HCT116 (cell line): ENCODE measurements at regions not wholly inside any gene's neighbourhood (a gene's known extent, or its start where the extent isn't known, plus 50 kb on each side); places are given as distances from the start of the nearest gene placed in this dataset.

ENCODE experiments used
- ATAC-seq: fragments of 200-7000 bp; cut with Tn5 transposase; 2 replicates; pipeline ENCODE4 v1.9.1; 2020; ENCODE audit warnings: mild to moderate bottlenecking, moderate library complexity
- BruUV-seq: library from RNA; stranded (reverse); fragments of 400-500 nt; replicated peaks from 2 replicates; lab custom pipeline; 2021; lab: Mats Ljungman, UMichigan
- CTCF ChIA-PET: fragments of 300-600 bp; sonication (Branson Sonifier 250); formaldehyde crosslinking; loops from one replicate; lab custom pipeline; 2021; ENCODE audit warnings: antibody characterized with exemption; lab: Charles Lee
- POLR2A ChIA-PET: fragments of 300-600, 350-600 bp; sonication (Branson Sonifier 250); formaldehyde crosslinking; loops from one replicate; lab custom pipeline; 2021; ENCODE audit warnings: antibody characterized with exemption; lab: Charles Lee
- RAD21 ChIA-PET, 2 experiments: fragments of 300-600 bp; sonication (Branson Sonifier 250); formaldehyde crosslinking; loops; one replicate each; lab custom pipeline; 2023; ENCODE audit warnings: low total read pairs in 2 of 2; ENCODE audit not compliant: uncharacterized antibody in 2 of 2, unreplicated experiment in 2 of 2, low non-redundant PET in 1 of 2; lab: Charles Lee
- DNase-seq: peaks from one replicate; pipeline ENCODE4 v3.0.0-alpha.2; 2010; ENCODE audit warnings: low read depth, low spot score
- H2AFZ ChIP-seq: fragments of 200-600 bp; shearing (Covaris generic), sonication (generic); 2 replicates; pipeline ENCODE4 v1.6.1; 2017; ENCODE audit warnings: low read depth, mixed run types, mixed read lengths, antibody characterized with exemption, low read length; ENCODE audit not compliant: poor library complexity, severe bottlenecking
- H3K27ac ChIP-seq: 2 replicates; pipeline ENCODE4 v1.5.1; 2012; ENCODE audit warnings: low read depth, low read length
- H3K27me3 ChIP-seq: fragments of 200-600 bp; sonication (generic); 2 replicates; pipeline ENCODE4 v1.6.1; 2016; ENCODE audit warnings: mixed run types, low read length, mixed read lengths; ENCODE audit not compliant: insufficient read depth
- H3K36me3 ChIP-seq, 2 experiments: fragments of 200-500 bp in 1 of 2; fragments of 200-600 bp in 1 of 2; sonication (Bioruptor generic) in 1 of 2; sonication (generic) in 1 of 2; 2 replicates each; pipeline versions ENCODE4 v1.5.1 to v1.6.1; 2014 to 2016; ENCODE audit warnings: low read length in 2 of 2, inconsistent platforms in 1 of 2, mixed read lengths in 1 of 2, mixed run types in 1 of 2; ENCODE audit not compliant: insufficient read depth in 2 of 2, control insufficient read depth in 1 of 2
- H3K4me1 ChIP-seq, 2 experiments: fragments of 200-600 bp in 1 of 2; sonication (generic) in 1 of 2; 2 replicates each; pipeline versions ENCODE4 v1.5.1 to v1.6.1; 2012 to 2017; ENCODE audit warnings: low read length in 2 of 2, inconsistent platforms in 1 of 2, mild to moderate bottlenecking in 1 of 2, mixed read lengths in 1 of 2, mixed run types in 1 of 2, moderate library complexity in 1 of 2; ENCODE audit not compliant: insufficient read depth in 2 of 2, control insufficient read depth in 1 of 2
- H3K4me2 ChIP-seq: fragments of 200-600 bp; sonication (generic); 2 replicates; pipeline ENCODE4 v1.6.1; 2017; ENCODE audit warnings: mixed run types, low read length, mixed read lengths
- H3K4me3 ChIP-seq, 2 experiments: fragments of 200-600 bp in 1 of 2; sonication (generic) in 1 of 2; replicated peaks in 1 of 2; 2 replicates each; pipeline ENCODE4 v1.5.1; 2011 to 2016; ENCODE audit warnings: low read length in 2 of 2, control low read depth in 1 of 2, low read depth in 1 of 2, mild to moderate bottlenecking in 1 of 2, mixed read lengths in 1 of 2, mixed run types in 1 of 2
- H3K79me2 ChIP-seq: fragments of 200-600 bp; sonication (generic); 2 replicates; pipeline ENCODE4 v1.6.1; 2017; ENCODE audit warnings: mild to moderate bottlenecking, mixed run types, low read length, moderate library complexity, mixed read lengths; ENCODE audit not compliant: insufficient read depth
- H3K9ac ChIP-seq: fragments of 200-600 bp; sonication (generic); 2 replicates; pipeline ENCODE4 v1.6.1; 2016; ENCODE audit warnings: low read length, mixed read lengths
- H3K9me2 ChIP-seq: fragments of 200-600 bp; sonication (generic), shearing (Covaris generic); 2 replicates; pipeline ENCODE4 v1.6.1; 2017; ENCODE audit warnings: mixed run types, mild to moderate bottlenecking, moderate library complexity; ENCODE audit not compliant: insufficient read depth
- H3K9me3 ChIP-seq, 2 experiments: fragments of 200-500 bp in 1 of 2; fragments of 200-600 bp in 1 of 2; sonication (Bioruptor generic) in 1 of 2; sonication (generic) in 1 of 2; 2 replicates each; pipeline ENCODE4 v1.6.1; 2014 to 2017; ENCODE audit warnings: low read length in 2 of 2, mixed read lengths in 2 of 2, inconsistent platforms in 1 of 2, low read depth in 1 of 2, mild to moderate bottlenecking in 1 of 2, mixed run types in 1 of 2, moderate library complexity in 1 of 2; ENCODE audit not compliant: control insufficient read depth in 1 of 2, insufficient read depth in 1 of 2
- H4K20me1 ChIP-seq: fragments of 200-600 bp; sonication (generic), shearing (Covaris generic); 2 replicates; pipeline ENCODE4 v1.6.1; 2017; ENCODE audit warnings: mixed run types, mild to moderate bottlenecking, moderate library complexity; ENCODE audit not compliant: insufficient read depth
- CBX3 ChIP-seq: IDR thresholded peaks from 2 replicates; pipeline ENCODE4 v1.6.1; 2012; ENCODE audit warnings: low read depth
- EZH2 ChIP-seq: fragments of 200-600 bp; sonication (generic); IDR thresholded peaks from 2 replicates; pipeline ENCODE4 v1.6.1; 2017; ENCODE audit warnings: antibody characterized with exemption, mixed run types
- EZH2phosphoT487 ChIP-seq: fragments of 200-600 bp; IDR thresholded peaks from 2 replicates; pipeline ENCODE4 v1.6.1; 2018; ENCODE audit warnings: antibody characterized with exemption, borderline replicate concordance
- FOSL1 ChIP-seq: IDR thresholded peaks from 2 replicates; pipeline ENCODE4 v1.6.1; 2012; ENCODE audit warnings: low read depth
- RAD21 ChIP-seq: IDR thresholded peaks from 2 replicates; pipeline ENCODE4 v1.6.1; 2012; ENCODE audit warnings: low read depth, mild to moderate bottlenecking
- YY1 ChIP-seq: IDR thresholded peaks from 2 replicates; pipeline ENCODE4 v1.6.1; 2011; ENCODE audit warnings: low read length, low read depth, moderate library complexity, mild to moderate bottlenecking; ENCODE audit not compliant: insufficient replicate concordance; ENCODE audit errors: extremely low read depth
- ZFX ChIP-seq: fragments of 450-650 bp; IDR thresholded peaks from 2 replicates; pipeline ENCODE4 v1.6.1; 2017
- ZNF274 ChIP-seq: fragments of 200-500 bp; sonication (Bioruptor generic); IDR thresholded peaks from 2 replicates; pipeline ENCODE4 v1.6.1; 2014; ENCODE audit warnings: mild to moderate bottlenecking, low read depth, low read length, inconsistent platforms
- intact Hi-C: fragments of 100-400 bp; cut with micrococcal nuclease; formaldehyde crosslinking; loops from 2 replicates; pipeline ENCODE4 v1.10.0; 2022
- TF ChIP-seq, protein P1 (sequence below): IDR thresholded peaks from 2 replicates; pipeline ENCODE4 v1.6.1; 2011; ENCODE audit warnings: mild to moderate bottlenecking, low read length, moderate library complexity; ENCODE audit not compliant: insufficient replicate concordance; ENCODE audit errors: extremely low read depth
- TF ChIP-seq, protein P2 (sequence below), 3 experiments: fragments of 200-600 bp in 1 of 3; sonication (generic) in 1 of 3; IDR thresholded peaks in 2 of 3; conservative IDR thresholded peaks in 1 of 3; 2 replicates each; pipeline ENCODE4 v1.5.1; 2012 to 2017; ENCODE audit warnings: low read depth in 2 of 3, low read length in 2 of 3, antibody characterized with exemption in 1 of 3, borderline replicate concordance in 1 of 3, control low read depth in 1 of 3, mild to moderate bottlenecking in 1 of 3, mixed read lengths in 1 of 3, mixed run types in 1 of 3, moderate library complexity in 1 of 3; ENCODE audit not compliant: insufficient read depth in 1 of 3
- TF ChIP-seq, protein P3 (sequence below): IDR thresholded peaks from 2 replicates; pipeline ENCODE4 v1.6.1; 2012

DNA sequence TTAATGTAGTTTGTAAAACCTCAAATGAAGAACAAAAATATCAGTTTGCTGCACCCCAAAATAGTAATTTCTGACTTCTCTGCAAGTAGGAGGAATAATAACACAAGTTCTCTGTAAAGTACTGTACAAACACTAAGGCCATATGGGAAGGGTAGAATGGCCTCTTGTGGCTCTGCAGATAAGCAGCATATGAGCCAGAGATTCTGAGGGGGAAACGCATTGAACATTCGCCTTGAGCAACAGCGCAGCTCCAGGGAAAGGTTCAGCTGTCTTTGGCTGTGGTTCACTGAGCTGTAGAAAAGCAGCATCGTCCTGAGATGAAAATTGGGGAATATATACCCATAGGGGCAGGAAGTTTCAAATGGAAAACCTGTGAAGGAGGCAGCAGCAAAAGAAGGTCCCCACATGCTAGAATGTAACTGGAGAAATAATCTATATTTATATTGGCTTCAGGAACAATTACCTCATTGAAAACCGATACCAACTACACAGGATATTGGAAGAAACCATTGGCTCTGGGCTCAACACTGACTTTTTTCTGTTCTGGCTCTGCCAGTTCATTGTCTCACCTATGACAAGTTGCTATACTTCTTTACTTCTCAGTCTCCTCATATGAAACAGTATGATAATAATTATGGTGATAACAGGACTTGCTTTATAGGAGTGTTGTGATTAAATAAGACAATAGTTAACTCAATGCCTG lies 357.6 kb upstream of the CPEB2 start:
- Histone ChIP-seq H3K36me3 (no peaks in the 10 kb centered on the region; a peak in 1 of 4 replicates), H3K27ac (no peak overlapping the region), H3K9me3 (0 out of 4 replicates have a peak, but pooled peaks cover 0 to 5% of the 10 kb centered on the region in 2 experiments), H2AFZ (no peak overlapping the region), H3K4me1 (no peaks in the 10 kb centered on the region), H3K9ac (no peak overlapping the region), H3K4me2 (no peak overlapping the region), H4K20me1 (no peaks in the 10 kb centered on the region), H3K27me3 (no peaks in the 10 kb centered on the region), H3K9me2 (no peaks in the 10 kb centered on the region), H3K79me2 (no peaks in the 10 kb centered on the region), H3K4me3 (no peak overlapping the region)
- ATAC-seq (no peak), DNase-seq (no peak)
- RAD21 ChIA-PET: no interaction called here
- CTCF ChIA-PET: no interaction called here
- intact Hi-C loops: no loop called here
- no TSS peak for BruUV-seq
- POLR2A ChIA-PET: no interaction called here
- no peak for TF ChIP-seq ZNF274
- TF ChIP-seq EZH2phosphoT487: no peak
- no peak for TF ChIP-seq FOSL1
- TF ChIP-seq CBX3: no peak

DNA sequence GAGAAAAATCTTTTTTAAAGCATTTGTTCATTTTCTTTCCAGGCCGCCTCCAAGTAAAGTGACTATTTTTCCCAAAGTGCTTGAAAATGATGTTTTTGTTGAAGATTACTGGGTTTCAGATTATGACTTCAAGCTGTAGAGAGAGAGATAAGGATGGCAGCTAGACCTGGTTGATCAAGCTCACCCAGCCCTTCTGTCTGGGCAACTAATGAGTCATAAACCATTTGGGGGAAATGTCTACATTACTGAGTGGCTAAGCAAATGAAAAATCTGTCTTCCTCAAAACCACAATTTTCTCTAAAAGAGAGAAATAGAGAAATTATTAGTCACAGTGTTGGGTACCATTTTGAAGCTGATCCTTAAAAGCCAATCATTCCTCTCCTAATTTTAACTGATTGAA lies 355.4 kb upstream of the CPEB2 start:
- Histone ChIP-seq H3K9ac (no peak overlapping the region), H3K9me2 (no peaks in the 10 kb centered on the region), H3K79me2 (no peaks in the 10 kb centered on the region), H4K20me1 (no peaks in the 10 kb centered on the region), H2AFZ (no peak overlapping the region), H3K27ac (no peak overlapping the region), H3K36me3 (no peaks in the 10 kb centered on the region; a peak in 1 of 4 replicates), H3K4me1 (no peaks in the 10 kb centered on the region), H3K4me2 (no peak overlapping the region), H3K4me3 (no peak overlapping the region), H3K27me3 (no peaks in the 10 kb centered on the region), H3K9me3 (0 out of 4 replicates have a peak, but pooled peaks cover 0 to 2% of the 10 kb centered on the region in 2 experiments)
- DNase-seq (no peak), ATAC-seq (no peak)
- no peak for TF ChIP-seq ZFX
- TF ChIP-seq ZNF274: no peak
- TF ChIP-seq, protein P1, sequence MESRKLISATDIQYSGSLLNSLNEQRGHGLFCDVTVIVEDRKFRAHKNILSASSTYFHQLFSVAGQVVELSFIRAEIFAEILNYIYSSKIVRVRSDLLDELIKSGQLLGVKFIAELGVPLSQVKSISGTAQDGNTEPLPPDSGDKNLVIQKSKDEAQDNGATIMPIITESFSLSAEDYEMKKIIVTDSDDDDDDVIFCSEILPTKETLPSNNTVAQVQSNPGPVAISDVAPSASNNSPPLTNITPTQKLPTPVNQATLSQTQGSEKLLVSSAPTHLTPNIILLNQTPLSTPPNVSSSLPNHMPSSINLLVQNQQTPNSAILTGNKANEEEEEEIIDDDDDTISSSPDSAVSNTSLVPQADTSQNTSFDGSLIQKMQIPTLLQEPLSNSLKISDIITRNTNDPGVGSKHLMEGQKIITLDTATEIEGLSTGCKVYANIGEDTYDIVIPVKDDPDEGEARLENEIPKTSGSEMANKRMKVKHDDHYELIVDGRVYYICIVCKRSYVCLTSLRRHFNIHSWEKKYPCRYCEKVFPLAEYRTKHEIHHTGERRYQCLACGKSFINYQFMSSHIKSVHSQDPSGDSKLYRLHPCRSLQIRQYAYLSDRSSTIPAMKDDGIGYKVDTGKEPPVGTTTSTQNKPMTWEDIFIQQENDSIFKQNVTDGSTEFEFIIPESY: no peak
- TF ChIP-seq FOSL1: no peak
- no peak for TF ChIP-seq EZH2
- no peak for TF ChIP-seq YY1
- TF ChIP-seq, protein P2, sequence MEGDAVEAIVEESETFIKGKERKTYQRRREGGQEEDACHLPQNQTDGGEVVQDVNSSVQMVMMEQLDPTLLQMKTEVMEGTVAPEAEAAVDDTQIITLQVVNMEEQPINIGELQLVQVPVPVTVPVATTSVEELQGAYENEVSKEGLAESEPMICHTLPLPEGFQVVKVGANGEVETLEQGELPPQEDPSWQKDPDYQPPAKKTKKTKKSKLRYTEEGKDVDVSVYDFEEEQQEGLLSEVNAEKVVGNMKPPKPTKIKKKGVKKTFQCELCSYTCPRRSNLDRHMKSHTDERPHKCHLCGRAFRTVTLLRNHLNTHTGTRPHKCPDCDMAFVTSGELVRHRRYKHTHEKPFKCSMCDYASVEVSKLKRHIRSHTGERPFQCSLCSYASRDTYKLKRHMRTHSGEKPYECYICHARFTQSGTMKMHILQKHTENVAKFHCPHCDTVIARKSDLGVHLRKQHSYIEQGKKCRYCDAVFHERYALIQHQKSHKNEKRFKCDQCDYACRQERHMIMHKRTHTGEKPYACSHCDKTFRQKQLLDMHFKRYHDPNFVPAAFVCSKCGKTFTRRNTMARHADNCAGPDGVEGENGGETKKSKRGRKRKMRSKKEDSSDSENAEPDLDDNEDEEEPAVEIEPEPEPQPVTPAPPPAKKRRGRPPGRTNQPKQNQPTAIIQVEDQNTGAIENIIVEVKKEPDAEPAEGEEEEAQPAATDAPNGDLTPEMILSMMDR (IDR thresholded peaks at IDR 0.05 in 2 of 3, conservative IDR thresholded peaks at IDR 0.05 in 1 of 3; ENCODE audit: borderline replicate concordance in 1 of 3, insufficient read depth in 1 of 3, low read depth in 2 of 3, low read length in 2 of 3): no peak
- no peak for TF ChIP-seq RAD21
- TF ChIP-seq, protein P3, sequence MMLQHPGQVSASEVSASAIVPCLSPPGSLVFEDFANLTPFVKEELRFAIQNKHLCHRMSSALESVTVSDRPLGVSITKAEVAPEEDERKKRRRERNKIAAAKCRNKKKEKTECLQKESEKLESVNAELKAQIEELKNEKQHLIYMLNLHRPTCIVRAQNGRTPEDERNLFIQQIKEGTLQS: no peak
- ChIA-PET POLR2A (no interaction called here), CTCF (no interaction called here), RAD21 (no interaction called here)
- intact Hi-C loops: no loop called here
- no TSS peak for BruUV-seq
